ENCODE measurements at regions not wholly inside any gene's neighbourhood (a gene's known extent, or its start where the extent isn't known, plus 50 kb on each side); places are given as distances from the start of the nearest gene placed in this dataset.
A peak's percentile ranks its signal among the peaks of the same experiment; 100 is the strongest.

GRCh38 chr2:3959372-3959771 lies 256.0 kb downstream of the DCDC2C start:
- TF ChIP-seq CTCF (IDR thresholded peaks at IDR 0.05) (peak; percentile 25 to 67 (median 53)), POLR2A (IDR thresholded peaks at IDR 0.05) (no peak)
